Stomach (tissue), 4 donors: ENCODE measurements at regions not wholly inside any gene's neighbourhood (a gene's known extent, or its start where the extent isn't known, plus 50 kb on each side); places are given as distances from the start of the nearest gene placed in this dataset.

ENCODE experiments used
- POLR2A ChIP-seq, 4 donors: fragments of 450-650 bp; IDR thresholded peaks; one replicate each; pipeline ENCODE4 v1.6.1; 2016; ENCODE audit warnings: antibody characterized with exemption in 4 of 4, control low read depth in 2 of 4, mild to moderate bottlenecking in 1 of 4, moderate library complexity in 1 of 4
- TF ChIP-seq, protein P1 (sequence below), 7 experiments: fragments of 450-650 bp in 4 of 7; fragments of 200-600 bp in 3 of 7; sonication (generic) in 3 of 7; IDR thresholded peaks; one replicate each; pipeline ENCODE4 v1.5.1; 2016 to 2019; ENCODE audit warnings: antibody characterized with exemption in 7 of 7, control low read depth in 2 of 7, mild to moderate bottlenecking in 1 of 7

DNA sequence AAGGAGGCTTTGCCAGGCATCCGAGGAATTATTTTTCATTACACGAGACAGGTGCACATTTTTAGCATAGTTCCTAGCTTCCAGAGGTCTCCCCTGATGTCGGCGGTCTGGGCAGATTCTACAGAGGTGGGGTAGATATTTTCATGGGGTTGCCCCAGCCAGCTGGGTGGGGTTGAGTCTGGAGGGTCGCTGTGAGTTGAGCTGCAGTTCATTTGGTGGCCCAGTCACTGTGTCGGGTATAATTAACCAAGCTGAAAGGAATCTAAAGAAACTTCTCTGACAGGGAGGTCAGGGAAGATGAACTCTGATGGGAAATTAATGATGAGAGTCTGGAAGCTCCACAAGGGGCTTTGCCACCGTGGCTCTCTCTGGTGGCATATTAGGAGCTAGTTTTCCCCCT, 233.7 kb upstream of the NAV2 start:
- TF ChIP-seq POLR2A (IDR thresholded peaks at IDR 0.05) = no peak
- TF ChIP-seq, protein P1, sequence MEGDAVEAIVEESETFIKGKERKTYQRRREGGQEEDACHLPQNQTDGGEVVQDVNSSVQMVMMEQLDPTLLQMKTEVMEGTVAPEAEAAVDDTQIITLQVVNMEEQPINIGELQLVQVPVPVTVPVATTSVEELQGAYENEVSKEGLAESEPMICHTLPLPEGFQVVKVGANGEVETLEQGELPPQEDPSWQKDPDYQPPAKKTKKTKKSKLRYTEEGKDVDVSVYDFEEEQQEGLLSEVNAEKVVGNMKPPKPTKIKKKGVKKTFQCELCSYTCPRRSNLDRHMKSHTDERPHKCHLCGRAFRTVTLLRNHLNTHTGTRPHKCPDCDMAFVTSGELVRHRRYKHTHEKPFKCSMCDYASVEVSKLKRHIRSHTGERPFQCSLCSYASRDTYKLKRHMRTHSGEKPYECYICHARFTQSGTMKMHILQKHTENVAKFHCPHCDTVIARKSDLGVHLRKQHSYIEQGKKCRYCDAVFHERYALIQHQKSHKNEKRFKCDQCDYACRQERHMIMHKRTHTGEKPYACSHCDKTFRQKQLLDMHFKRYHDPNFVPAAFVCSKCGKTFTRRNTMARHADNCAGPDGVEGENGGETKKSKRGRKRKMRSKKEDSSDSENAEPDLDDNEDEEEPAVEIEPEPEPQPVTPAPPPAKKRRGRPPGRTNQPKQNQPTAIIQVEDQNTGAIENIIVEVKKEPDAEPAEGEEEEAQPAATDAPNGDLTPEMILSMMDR (IDR thresholded peaks at IDR 0.05) = no peak
